ENCODE measurements at regions not wholly inside any gene's neighbourhood (a gene's known extent, or its start where the extent isn't known, plus 50 kb on each side); places are given as distances from the start of the nearest gene placed in this dataset.
"Not testable (repeated sequence)": the region's sequence is repeated elsewhere in the genome, so short reads cannot be mapped to it uniquely, and the experiment has no call there.

DNA sequence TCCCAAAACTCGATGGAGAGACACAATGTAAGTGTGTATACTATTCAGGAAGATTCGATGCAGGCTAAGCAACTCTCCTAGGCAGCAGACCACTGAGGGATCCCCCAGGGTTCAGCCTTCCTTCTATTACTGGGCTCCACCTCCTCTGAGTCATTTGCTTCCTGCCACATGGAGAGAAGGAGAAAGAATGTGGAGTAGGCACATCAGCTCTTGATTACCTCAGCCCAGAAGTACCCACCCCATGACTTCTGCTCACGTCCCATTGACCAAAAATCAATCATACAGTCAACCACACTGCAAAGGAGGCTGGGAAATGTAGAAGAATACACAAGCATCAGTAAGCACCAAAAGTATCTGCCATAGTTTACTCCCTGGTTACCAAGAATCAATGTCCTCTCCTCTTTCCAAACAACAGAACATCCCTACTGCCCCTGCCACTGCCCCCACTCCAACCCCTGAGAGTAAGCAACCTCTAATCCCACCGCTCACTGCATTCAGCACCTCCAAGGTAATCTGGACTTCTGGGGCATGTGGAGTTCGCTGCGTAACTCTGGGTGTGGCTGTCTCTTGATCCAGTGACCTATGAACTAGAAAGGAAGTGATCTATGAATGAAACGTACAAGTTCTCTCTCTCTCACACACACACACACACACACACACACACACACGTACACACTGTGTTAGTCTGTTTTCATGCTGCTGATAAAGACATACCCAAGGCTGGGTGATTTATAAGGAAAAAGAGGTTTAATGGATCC is 91.2 kb upstream of the C1QTNF7 start:
- no peak for DNase-seq (ENCODE audit: low read depth in 2 of 2, low spot score in 1 of 2)

DNA sequence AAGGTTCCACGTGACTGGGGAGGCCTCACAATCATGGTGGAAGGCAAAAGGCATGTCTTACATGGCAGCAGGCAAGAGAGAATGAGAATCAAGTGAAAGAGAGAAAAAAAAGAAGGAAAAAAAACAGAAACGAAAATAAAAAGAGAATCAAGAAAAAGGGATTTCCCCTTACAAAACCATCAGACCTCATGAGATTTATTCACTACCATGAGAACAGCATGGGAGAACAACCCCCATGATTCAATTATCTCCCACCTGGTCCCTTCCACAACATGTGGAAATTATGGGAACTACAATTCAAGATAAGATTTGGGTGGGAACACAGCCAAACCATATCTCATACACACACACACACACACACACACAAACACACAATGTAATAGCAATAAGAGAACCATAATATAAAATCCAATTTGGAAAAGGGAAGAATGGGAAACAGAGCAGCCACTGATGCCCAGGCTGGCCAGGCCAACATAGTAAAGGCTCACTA is 90.6 kb upstream of the C1QTNF7 start:
- not testable (repeated sequence) for DNase-seq (ENCODE audit: low read depth in 2 of 2, low spot score in 1 of 2)

DNA sequence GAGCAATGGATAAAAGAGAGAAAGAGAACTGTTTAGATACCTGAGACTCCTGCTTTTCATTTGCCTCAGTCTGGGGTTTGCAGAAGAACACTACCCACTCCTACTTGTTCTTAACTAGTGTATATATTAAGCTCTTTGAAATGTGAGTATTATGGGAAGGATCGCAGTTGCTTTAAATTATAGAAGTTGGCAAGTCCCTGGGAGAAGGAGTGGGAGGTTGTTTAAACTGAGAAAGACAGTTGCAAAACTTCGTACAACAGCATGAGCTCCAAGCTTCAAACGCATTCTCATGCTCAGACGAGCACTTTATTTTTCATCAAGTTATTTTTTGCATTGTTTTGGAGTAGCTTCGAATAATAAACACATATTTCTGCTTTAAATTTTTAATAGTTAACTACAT is 88.1 kb upstream of the C1QTNF7 start:
- DNase-seq (ENCODE audit: low read depth in 2 of 2, low spot score in 1 of 2), result no peak

DNA sequence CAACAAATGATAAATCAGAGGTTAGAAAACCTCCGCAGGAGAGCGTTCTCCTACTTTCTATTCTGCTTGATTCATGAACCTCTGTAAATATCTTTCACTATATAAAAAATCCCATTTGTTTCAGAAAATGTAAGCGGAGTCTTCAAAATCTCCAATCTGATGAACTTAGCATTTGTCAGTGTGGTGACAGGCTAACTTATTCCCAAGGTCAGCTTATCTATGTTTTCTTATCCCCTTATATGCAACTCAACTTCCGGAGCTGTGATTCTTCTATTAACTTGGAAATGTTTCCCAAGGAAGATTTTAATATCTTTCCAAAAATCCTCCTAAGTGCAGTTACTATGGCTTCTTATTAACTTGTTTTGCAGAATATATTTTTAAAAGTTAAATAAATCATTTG is 87.5 kb upstream of the C1QTNF7 start:
- no peak for DNase-seq (ENCODE audit: low read depth in 2 of 2, low spot score in 1 of 2)

DNA sequence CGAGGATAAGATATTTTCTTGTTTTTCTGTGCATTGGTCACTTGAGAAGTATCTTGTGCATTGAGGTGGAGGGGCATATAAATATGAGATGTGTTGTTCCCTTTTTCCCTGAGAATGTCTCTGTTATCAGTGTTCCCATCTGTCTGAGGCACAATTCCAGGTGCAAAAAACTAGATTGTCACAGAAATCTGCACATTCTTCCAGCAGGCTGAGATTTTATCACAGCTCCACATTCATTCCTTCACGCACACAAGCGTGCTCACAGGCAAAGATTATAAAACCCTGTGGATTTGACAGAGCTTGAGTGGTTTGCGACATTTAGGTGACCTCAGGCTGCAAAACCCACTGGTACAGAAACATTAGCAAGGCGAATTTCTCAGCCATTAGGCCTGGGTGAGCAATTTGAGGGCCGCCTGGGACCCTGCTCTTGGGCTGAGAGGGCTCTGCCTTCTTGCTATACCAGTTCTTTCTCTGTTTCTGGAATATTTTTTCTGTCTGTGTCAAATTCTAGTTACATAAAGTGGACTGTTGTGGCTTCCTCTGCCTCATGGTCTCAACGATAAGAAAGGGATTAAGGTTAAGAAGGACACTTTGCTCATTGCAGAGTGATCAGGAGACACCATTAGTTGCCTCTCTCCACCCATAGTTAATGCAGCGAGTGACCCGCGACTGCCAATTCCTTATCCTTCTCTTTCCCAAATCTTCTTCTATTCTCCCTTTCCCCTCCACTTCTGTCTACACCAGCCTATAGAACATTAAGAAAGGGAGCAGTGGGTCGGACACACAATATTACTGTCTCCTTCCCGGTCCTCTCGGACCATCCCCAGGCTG is 86.7 kb upstream of the C1QTNF7 start:
- no peak for DNase-seq (ENCODE audit: low read depth in 2 of 2, low spot score in 1 of 2)

DNA sequence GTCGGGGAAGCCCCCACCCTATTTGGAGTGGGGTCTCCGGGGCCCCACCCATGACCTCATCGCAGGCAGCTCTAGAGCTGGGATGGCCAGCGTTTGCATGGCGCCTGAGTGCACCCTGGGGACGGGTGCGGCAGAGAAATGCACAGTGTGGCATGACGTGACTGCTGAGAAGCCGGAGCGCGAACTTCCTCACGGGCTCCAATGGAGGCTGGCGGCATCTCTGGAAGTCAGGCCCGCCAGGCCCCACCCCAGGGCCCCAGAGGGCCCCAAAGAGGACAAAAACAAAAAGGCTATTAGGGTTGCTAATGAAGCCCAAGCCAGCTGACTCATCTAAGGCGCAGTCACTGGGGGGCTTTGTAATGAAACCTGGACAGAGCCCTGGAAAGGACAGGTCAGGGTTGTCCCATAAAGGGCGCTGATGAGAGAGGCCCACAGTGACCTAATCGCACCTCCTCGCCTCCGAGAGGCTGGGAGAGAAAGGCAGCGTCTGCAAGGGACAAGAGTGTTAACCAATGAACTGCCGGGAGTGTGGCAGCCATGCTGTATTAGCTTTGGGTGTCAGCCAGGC is 86.0 kb upstream of the C1QTNF7 start:
- DNase-seq (ENCODE audit: low read depth in 2 of 2, low spot score in 1 of 2), result no peak

DNA sequence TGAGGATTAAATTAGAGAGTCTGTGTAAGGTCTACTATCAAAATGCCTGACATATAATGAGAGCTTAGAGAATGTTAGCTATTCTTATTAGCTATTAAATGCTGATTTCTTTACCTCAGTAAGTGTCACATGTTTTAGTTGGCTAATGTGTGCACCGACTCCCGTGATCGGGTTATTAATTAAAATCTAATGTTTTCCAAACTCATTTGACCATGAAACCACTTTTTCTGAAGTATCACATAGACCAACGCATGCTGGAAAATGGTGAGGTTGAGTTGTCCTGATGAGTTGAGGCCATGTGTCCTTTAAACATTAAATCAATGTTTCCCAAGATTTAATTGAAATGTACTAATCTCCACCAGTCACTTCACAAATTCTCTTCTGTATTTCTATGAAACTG is 84.8 kb upstream of the C1QTNF7 start:
- DNase-seq (ENCODE audit: low read depth in 2 of 2, low spot score in 1 of 2), result no peak

DNA sequence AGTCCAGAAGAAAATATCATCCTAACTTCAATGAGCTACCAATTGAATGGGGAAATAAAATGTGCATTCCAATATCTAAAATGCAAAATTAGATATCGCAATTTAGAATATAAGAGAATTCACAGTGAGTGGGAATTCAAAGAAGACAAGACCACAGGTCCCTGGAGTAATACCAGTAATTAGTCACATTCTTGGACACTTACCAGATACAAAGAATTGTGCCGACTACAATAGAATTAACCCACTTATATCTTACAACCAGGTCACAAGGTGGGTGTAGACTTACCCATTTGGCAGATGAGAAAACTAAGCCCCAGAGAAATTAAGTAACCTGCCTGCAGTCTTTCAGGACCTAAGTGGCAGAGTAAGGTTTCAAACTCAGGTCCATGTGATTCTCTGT is 84.3 kb upstream of the C1QTNF7 start:
- no peak for DNase-seq (ENCODE audit: low read depth in 2 of 2, low spot score in 1 of 2)

DNA sequence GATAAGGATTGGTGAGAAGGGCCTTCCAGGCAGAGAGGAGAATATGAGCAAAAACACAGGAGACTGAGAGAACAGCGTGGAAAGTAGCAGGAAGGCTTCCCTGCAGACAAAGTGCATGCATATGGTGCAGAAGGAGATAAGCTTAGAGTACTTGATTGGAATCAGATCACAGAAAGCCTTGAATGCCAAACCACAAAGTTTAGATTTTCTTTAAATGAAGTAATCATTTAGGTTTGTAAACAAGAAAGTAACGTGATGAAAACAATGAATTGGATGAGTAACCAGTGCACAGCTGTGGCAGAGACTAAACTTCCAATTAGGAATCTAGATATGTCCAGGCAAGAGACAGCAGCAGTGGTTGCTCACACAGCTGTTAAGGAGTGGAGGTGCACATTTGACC is 83.8 kb upstream of the C1QTNF7 start:
- no peak for DNase-seq (ENCODE audit: low read depth in 2 of 2, low spot score in 1 of 2)

DNA sequence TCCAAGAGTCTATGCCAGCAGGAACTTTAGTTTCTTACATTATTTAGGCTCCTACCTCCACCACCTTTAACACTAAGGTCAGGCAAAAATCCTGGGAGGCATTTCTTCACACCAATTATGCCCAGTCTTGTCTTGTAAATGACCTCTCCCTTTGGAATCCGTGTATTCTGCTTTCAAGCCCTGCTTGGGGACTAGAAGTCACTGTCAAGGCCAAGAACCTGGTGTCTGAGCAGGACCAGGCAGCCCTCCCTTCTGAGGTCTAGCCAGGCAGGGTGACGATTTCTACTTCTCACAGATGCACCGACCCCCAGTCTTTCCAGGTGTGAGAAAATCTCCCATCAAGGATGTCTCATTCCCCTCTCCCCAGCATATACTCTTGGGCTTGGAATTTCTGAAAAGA is 82.7 kb upstream of the C1QTNF7 start:
- no peak for DNase-seq (ENCODE audit: low read depth in 2 of 2, low spot score in 1 of 2)

DNA sequence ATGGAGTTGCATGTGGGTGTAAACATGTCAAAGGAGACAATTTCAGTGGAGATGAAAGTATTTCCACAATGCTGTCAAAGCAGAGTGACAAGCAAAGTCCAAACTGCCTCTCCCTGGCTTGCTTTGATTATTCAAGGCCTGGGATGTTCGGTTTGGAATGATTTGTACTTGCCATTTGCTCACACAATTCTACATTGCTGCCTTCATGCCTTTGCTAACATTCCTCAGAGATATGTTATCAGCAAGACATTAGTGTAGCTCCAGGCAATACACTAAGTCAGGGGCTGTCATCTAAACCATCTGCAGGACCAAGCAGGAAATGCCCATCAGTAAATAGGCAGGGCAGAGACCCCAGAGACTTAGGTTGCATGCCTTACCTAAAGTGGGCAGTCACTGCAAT is 79.6 kb upstream of the C1QTNF7 start:
- no peak for DNase-seq (ENCODE audit: low read depth in 2 of 2, low spot score in 1 of 2)

DNA sequence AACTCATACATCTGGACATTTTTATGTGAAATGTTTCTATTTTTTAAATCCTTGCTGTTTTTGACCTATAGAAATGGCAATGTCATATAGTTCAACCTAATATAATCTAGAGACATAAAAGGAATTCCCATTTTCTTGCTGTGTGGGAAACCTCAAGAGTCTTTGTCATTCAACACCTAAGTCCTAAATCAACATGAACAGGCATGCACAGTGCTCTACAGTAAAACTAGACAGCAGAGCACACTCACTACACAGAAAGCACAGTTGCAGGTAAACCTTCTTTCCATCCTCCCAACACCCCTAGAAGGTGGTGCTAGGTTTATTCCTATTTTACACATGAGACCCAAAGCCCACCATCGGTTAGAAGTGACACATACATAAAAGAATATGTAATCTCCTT is 79.1 kb upstream of the C1QTNF7 start:
- DNase-seq (ENCODE audit: low read depth in 2 of 2, low spot score in 1 of 2), result no peak

DNA sequence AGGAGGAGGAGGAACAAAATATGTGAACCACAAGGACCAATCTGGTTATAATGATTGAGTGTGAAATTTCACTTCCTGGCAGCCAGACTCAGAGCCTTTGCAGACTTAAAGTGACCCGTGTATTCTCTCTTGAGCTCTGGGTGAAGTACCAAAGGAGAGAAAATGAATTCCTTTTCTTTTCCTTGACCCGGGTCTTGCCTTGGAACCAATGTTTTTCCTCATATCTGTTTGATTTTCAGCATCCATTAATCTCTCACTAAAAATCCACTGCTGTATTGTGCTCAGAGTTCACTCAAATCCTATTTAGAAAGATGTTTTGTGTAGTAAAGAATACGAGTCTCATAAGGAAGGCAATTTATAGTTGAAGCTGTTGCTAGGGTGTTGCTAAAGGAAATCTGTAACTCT is 78.3 kb upstream of the C1QTNF7 start:
- DNase-seq (ENCODE audit: low read depth in 2 of 2, low spot score in 1 of 2), result no peak

DNA sequence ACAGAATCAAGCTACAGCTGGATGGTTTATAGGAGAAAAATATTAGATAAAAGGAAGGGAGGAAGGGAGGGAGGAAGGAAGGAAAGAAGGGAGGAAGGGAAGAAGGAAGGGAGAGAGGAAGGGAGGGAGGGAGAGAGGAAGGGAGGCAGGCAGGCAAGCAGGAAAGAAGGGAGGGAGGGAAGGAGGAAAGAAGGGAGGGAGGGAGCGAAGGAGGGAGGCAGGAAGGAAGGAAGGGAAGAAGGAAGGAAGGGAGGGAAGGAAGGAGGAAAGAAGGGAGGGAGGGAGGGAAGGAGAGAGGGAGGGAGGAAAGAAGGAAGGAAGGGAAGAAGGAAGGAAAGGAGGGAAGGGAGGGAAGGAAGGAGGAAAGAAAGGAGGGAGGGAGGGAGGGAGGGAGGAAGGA is 77.9 kb upstream of the C1QTNF7 start:
- DNase-seq (ENCODE audit: low read depth in 2 of 2, low spot score in 1 of 2), result no peak

DNA sequence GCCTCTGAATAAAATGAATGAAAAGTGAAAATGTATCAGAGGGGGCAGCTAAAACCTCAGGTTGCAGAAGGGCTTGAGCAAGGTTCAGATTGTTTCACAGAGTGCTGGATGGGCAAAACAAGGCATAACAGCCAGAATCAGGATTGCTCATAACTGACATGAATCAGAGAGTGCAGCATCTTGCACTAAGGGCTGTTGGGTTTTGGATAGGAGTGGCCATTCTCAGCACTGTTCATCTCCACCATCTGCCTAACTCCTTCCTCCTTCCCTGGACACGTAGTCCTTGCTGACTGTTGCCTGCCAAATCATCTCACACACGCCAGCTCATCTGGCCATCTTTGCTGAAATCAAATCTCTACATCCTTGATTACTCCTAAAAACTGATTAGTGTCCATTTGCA is 75.3 kb upstream of the C1QTNF7 start:
- no peak for DNase-seq (ENCODE audit: low read depth in 2 of 2, low spot score in 1 of 2)

DNA sequence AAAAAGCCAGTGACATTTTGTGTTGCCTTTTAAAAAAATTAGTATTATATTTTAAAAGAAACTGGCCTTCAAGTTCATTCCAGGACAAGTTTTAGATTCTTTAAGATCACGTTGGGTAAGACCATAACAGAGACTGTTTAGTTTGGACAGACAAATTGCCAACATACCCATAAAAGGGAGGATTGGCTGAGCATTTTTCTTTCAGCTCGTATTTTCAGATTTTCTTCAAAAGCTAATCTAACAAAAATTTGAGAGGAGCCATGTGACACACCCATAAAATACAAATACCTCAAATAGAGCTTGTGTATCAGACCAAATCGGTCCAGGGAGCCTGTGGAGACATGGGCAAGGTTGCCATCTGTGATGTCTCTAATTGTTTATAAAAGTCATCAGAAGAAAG is 74.6 kb upstream of the C1QTNF7 start:
- DNase-seq (ENCODE audit: low read depth in 2 of 2, low spot score in 1 of 2), result no peak

DNA sequence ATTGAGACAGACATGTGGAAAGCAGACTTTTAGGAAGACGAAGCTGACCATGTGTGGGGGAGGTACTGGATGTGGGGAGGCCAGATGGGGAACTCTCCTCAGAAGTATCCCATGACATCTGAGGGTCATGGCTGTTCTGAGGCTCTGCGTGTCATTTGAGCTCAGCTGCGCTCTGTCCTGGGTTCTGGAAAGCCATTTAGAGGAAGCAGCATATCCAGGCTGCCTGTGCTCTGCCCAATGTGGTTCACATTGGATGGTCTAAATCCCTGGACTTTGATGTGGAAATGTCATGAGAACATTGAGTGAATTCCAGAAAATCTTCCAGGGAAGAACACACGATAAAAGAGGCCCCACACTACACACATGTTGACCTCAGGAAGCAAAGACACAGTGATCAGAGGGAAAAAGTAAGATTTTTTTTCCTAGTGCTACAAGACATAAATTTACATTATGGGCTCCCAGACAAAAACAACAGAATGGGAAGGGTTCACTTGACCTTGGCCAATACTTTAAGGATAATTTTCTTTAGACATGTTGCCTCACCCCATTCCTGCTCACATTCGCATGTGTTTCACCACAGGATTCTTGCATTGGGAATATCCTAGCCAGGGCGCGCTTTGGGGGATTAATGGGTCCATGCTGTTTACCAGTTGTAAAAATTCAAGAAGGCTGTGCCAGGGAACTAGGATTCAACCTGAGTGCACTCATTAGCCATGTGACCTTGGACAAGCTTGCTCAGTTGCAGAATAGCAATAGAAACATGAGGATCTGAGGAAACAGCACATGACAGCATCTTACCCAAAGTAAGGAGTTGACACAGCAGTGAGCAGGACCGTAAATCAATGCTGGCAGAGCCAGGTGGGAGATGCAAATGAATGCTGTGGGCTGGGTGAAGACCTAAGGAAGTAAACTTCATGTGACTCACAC is 73.2 kb upstream of the C1QTNF7 start:
- DNase-seq (ENCODE audit: low read depth in 2 of 2, low spot score in 1 of 2), result no peak

DNA sequence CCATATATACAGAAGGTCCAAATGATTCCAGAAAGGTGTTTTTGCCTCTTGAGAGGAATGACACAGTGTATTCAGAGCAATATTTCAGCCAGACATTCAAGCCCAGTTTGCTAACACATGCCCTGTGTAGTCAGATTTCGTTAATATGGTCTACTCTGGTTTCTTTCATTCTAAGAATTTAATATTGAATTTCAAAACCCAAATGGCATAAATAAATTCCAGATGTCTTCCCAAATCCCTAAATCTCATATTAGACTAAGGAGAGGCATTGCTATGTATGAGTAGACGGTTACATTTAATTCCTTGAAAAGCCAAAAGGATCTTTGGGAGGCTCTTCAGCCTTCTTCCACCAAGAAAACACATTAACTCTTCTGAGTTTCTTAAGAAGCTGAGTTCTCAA is 66.3 kb upstream of the C1QTNF7 start:
- DNase-seq (ENCODE audit: low read depth in 2 of 2, low spot score in 1 of 2), result no peak

DNA sequence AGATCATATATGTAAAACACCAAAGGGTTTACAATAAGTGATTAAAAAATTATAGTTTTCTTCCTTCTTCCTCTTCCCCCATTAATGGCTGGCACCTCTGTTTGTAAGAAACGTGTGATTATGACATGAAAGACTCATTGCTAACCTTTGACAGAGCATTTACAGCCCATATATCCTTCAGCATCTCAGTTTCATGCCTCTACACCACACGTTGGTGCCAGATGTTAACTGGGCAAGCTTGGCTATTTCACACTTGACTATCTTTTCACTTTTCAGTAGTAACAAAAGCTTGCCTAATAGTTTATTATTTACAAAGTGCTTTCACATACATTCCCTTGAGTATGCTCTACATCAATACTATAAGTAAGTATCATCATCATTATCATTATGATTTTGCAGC is 65.3 kb upstream of the C1QTNF7 start:
- no peak for DNase-seq (ENCODE audit: low read depth in 2 of 2, low spot score in 1 of 2)

DNA sequence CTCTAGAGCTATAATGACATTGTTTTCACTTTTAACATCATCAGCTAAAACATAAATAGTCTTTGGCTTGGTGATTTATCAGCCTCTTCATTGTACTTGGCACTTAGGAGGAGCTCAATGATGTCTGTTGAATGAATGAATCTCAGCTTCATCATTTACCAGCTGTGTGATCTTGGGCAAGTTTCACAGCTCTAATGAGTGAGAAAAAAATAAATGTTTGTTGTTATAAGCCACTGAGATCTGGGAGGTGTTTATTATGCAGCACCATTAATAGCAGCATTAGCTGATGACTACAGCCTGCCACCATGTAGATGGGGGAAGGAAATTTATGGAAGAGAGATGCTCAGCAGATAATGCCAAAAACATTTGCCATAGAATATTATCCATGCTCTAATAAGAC is 63.6 kb upstream of the C1QTNF7 start:
- DNase-seq (ENCODE audit: low read depth in 2 of 2, low spot score in 1 of 2), result no peak

DNA sequence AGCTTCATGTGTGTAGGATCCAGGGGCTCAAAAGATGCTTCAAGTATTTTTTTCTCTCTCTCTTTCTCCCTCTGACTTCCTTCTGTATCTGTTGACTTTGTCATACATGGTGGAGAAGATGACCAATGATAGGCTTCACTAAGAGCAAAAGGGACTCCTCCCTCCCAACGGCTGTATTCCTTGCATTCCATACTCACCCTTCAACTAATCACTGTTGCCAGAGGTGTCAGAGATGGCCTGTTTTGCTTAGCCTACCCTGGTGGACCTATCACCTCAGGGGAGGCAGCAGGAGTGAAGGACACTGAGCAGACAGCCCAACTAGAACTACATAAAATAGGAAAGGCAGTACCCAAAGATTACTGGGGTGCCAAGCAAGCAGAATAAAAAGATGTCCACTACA is 62.2 kb upstream of the C1QTNF7 start:
- DNase-seq (ENCODE audit: low read depth in 2 of 2, low spot score in 1 of 2), result no peak

Data from stimulated activated CD8-positive, alpha-beta memory T cell treated with anti-CD3 and anti-CD28 coated beads, Interleukin-4, amount 100 ng/mL, for 1 hour (primary cell).